ENCODE measurements at regions not wholly inside any gene's neighbourhood (a gene's known extent, or its start where the extent isn't known, plus 50 kb on each side); places are given as distances from the start of the nearest gene placed in this dataset.
A peak's percentile ranks its signal among the peaks of the same experiment; 100 is the strongest.

- peaks cover 3% of the 10 kb centered on the region for H3K27me3 Mint-ChIP-seq (ENCODE audit: low read depth)
- DNase-seq (ENCODE audit: low spot score): peak; percentile 52
- H3K27ac Mint-ChIP-seq (ENCODE audit: unreplicated experiment): no peak overlapping the region
- peaks cover 11% of the 10 kb centered on the region for H3K9me3 Mint-ChIP-seq (ENCODE audit: low read depth)
- TF ChIP-seq CTCF (IDR thresholded peaks at IDR 0.05): no peak
- H3K4me1 Mint-ChIP-seq (ENCODE audit: low read depth): no peaks in the 10 kb centered on the region
- H3K4me3 Mint-ChIP-seq (ENCODE audit: unreplicated experiment): no peak overlapping the region
- peaks cover 6% of the 10 kb centered on the region for H3K36me3 Mint-ChIP-seq (ENCODE audit: low read depth)
Observed at GRCh38 chr10:124302951-124303505, 115.7 kb downstream of the OAT start.

GRCh38 chr10:124301736-124302135 is 117.0 kb downstream of the OAT start:
- no peak for TF ChIP-seq CTCF (IDR thresholded peaks at IDR 0.05)
- peaks cover 15% of the 10 kb centered on the region for H3K9me3 Mint-ChIP-seq (ENCODE audit: low read depth)
- peaks cover 8% of the 10 kb centered on the region for H3K36me3 Mint-ChIP-seq (ENCODE audit: low read depth)
- DNase-seq (ENCODE audit: low spot score): peak; percentile 48
- peaks cover 3% of the 10 kb centered on the region for H3K27me3 Mint-ChIP-seq (ENCODE audit: low read depth)
- H3K4me3 Mint-ChIP-seq (ENCODE audit: unreplicated experiment): no peak overlapping the region
- H3K27ac Mint-ChIP-seq (ENCODE audit: unreplicated experiment): no peak overlapping the region
- H3K4me1 Mint-ChIP-seq (ENCODE audit: low read depth): no peaks in the 10 kb centered on the region

GRCh38 chr10:124300735-124301134 is 118.0 kb downstream of the OAT start:
- H3K4me3 Mint-ChIP-seq (ENCODE audit: unreplicated experiment): no peak overlapping the region
- no peak for DNase-seq (ENCODE audit: low spot score)
- TF ChIP-seq CTCF (IDR thresholded peaks at IDR 0.05): no peak
- H3K4me1 Mint-ChIP-seq (ENCODE audit: low read depth): no peaks in the 10 kb centered on the region
- no peak overlapping the region for H3K27ac Mint-ChIP-seq (ENCODE audit: unreplicated experiment)
- H3K36me3 Mint-ChIP-seq (ENCODE audit: low read depth): peaks cover 8% of the 10 kb centered on the region
- peaks cover 16% of the 10 kb centered on the region for H3K9me3 Mint-ChIP-seq (ENCODE audit: low read depth)
- H3K27me3 Mint-ChIP-seq (ENCODE audit: low read depth): peaks cover 3% of the 10 kb centered on the region

- TF ChIP-seq CTCF (IDR thresholded peaks at IDR 0.05): no peak
- peaks cover 16% of the 10 kb centered on the region for H3K9me3 Mint-ChIP-seq (ENCODE audit: low read depth)
- H3K4me1 Mint-ChIP-seq (ENCODE audit: low read depth): no peaks in the 10 kb centered on the region
- peaks cover 8% of the 10 kb centered on the region for H3K36me3 Mint-ChIP-seq (ENCODE audit: low read depth)
- DNase-seq (ENCODE audit: low spot score): peak; percentile 44
- peaks cover 3% of the 10 kb centered on the region for H3K27me3 Mint-ChIP-seq (ENCODE audit: low read depth)
- H3K4me3 Mint-ChIP-seq (ENCODE audit: unreplicated experiment): no peak overlapping the region
- H3K27ac Mint-ChIP-seq (ENCODE audit: unreplicated experiment): no peak overlapping the region
Observed at GRCh38 chr10:124300224-124300623, 118.5 kb downstream of the OAT start.

- H3K36me3 Mint-ChIP-seq (ENCODE audit: low read depth): peaks cover 8% of the 10 kb centered on the region
- TF ChIP-seq CTCF (IDR thresholded peaks at IDR 0.05): no peak
Observed at GRCh38 chr10:124299696-124300095, 119.0 kb downstream of the OAT start.

More at GRCh38 chr10:124299696-124300095, 119.0 kb downstream of the OAT start:
- no peaks in the 10 kb centered on the region for H3K4me1 Mint-ChIP-seq (ENCODE audit: low read depth)
- no peak overlapping the region for H3K27ac Mint-ChIP-seq (ENCODE audit: unreplicated experiment)
- peak; percentile 37 for DNase-seq (ENCODE audit: low spot score)
- peaks cover 16% of the 10 kb centered on the region for H3K9me3 Mint-ChIP-seq (ENCODE audit: low read depth)
- H3K4me3 Mint-ChIP-seq (ENCODE audit: unreplicated experiment): no peak overlapping the region
- H3K27me3 Mint-ChIP-seq (ENCODE audit: low read depth): peaks cover 3% of the 10 kb centered on the region
